SIG-M5 treated with dmso at 0.1 percent for 504 hours (cell line): ENCODE measurements at regions not wholly inside any gene's neighbourhood (a gene's known extent, or its start where the extent isn't known, plus 50 kb on each side); places are given as distances from the start of the nearest gene placed in this dataset.

Source experiments
- DNase-seq: peaks from one replicate; lab custom pipeline; 2025; ENCODE audit not compliant: unreplicated experiment; lab: John Stamatoyannopoulos, UW

DNA sequence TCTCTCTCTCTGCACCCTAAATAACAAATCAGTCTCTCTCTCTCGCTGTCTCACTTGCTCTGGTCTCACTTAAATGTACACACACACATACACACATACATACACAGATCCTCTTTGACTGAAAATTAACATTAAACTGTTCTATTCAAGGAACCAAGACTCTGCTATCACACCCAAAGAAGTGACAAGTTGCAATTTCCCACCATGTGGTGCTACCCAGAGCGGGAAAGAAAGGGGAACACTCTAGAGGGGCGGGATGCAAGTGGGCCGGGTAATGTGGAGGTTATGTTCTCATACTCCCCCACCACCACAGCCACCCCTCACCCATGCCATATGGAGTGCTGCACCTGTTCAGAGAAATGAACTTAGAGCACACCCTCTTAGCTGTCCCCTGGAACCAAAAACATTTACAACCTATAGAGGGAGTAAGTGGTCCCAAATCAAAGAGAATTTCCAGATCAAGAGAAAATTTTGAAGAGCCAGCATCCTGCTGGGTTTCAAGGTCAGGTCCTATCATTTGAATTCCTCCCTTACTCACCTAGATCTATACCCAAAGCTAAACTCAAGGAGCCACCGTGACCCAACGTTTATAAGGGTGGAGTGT lies 319.4 kb downstream of the BRINP2 start:
- DNase-seq: no peak

DNA sequence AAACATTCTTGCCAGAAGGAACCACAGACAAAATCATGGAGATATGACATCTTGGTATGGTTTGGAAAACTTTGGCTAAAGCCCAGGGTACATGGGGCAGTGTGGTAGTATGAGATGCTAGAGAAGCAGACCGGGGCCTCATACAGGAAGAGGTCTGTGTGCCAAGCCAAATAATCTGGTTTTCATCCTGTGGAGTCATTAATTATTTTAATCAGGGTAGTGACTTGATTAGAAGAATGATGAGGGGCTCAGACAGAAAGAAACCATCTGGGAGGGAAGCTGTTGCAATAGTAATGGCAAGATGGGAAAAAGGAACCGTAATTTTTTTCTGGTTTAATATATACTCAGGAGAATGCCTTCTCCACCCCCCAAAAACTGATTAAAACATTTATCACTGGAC lies 318.0 kb downstream of the BRINP2 start:
- no peak for DNase-seq

DNA sequence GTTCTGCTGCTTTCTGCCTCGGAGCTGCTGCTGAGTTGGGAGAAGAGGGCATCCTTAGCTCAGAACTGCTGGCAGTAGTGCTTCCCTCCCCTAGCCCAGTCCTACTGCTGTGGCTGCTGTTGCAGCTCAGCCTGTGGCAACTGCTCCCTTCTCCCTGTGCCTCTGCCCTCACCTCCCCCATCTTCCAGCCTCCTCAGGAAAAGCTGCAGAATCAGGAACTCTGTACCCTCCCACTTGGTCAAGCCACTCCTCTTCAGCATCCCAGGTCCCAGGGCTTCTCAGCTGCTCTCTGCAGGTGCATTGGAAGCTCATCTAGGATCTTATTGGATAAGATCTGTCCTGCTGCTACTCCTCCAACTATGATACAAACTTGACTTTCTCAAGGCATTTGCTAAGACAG lies 316.7 kb downstream of the BRINP2 start:
- DNase-seq: no peak

DNA sequence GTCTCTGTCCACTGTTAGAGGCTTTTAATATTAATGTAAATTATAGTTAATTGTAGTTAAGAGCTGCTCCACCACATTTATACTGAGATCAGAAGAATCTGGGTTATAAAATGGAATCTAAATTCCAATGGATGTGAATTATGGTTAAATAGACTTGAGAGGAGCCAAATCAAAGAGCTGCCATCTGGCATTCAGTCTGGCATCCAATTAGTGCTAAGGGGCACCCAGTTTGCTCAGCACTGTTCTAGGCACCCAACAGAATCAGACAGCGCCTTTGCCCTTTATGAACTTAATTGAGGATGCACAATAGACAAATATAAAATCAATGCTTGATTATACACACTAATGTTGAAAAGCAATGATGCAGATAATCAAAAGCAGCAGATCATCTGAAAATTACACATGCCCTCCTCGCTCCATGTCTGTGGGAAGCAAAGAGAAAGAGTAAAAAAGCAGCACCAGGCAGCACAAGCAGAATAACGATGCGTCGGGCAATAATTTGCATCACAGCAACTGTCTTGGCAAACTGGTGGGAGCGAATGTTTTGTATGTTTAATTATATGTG lies 310.1 kb downstream of the BRINP2 start:
- DNase-seq: no peak

DNA sequence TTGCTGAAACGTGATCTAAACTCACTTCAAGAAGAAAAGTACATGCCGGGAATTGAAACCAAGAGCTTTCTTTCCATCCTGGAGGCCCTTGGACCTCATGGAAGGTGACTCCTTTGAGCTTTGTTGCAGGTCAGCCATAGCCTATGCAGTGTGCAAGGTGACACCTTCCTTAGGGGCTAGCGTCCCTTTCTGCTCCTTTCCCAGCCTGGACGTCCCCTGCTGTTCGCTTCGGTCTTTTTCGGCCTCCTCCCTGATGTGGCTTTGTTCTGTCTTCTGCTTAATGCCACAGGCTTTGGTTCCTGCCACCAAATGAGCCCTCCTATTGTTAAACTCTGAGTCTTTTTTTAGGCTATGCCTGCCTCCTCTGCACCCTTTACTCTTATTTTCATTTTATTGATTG lies 308.8 kb downstream of the BRINP2 start:
- no peak for DNase-seq

DNA sequence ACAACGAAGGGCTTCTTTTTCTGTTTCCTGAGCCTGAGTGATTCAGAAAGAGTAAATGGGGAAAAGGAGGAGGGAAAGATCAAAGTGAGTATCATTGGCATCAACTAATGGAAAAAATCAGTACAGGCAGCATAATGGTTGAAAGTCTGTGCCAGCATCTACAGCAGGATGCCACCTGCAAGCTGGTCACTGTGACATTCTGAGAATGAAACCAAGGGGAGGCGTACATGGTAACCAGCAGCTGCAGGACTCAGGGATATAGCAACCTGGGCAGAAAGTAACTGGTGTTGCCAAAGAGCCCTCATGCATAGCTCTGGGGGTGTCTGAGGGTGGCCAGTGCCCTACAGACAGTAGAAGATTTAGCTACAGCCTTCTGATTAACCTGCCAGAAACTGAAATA lies 305.9 kb downstream of the BRINP2 start:
- DNase-seq: no peak

DNA sequence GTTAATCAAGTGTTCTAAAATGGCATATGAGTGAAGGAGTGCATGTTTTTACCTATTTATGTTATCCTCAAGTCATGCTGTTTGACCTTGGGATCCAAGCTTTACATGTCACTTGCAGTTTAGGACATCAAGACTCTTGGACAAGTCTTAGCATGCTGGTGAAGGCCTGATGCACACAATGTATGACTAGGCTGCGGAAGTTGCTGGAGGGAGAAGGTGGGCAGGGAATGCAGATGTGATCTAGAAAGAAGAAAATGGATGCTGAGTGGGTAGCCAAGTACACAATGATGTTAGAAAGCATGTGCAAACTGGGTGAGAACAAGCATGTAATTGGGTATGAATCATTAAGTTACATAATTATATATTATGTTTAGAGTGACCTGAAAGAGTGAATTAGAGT lies 301.8 kb downstream of the BRINP2 start:
- DNase-seq: no peak

DNA sequence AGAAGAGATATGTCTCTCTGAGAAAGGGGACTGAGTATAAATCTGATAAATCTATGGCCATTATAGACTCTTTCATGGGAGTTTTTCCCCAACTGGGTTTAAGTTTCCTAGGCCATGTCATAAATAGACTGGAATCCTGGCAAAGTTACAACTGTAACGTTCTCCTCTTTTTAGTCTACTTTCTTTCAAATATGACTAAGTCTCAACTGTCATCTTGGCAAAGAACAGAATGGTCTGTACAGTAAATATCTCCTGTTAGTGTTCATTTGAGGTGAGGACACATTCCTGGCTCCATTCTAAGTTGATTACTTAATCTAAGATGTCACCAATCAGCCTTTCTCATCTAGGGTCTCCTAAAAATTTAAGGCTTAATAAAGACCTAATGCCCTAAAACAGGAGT lies 300.5 kb downstream of the BRINP2 start:
- no peak for DNase-seq

DNA sequence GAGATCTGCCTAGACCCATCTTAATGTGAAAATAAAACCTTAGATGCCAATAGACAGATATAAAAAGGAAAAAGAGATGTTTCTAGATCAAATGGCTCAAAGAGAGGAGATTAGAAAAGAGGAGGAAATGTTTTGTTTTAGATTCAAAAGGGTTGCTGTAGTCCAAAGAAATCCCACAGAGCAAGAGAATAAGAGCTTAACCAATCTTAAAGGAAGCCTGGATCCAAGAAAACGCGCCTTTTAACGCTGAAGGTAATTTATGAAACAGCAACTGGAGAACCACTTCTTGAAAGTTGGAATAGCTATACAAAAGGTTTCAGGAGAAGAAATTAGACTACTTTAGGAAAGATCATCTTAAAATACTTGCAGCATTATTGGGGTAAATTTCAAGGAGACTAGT lies 298.8 kb downstream of the BRINP2 start:
- DNase-seq: no peak

DNA sequence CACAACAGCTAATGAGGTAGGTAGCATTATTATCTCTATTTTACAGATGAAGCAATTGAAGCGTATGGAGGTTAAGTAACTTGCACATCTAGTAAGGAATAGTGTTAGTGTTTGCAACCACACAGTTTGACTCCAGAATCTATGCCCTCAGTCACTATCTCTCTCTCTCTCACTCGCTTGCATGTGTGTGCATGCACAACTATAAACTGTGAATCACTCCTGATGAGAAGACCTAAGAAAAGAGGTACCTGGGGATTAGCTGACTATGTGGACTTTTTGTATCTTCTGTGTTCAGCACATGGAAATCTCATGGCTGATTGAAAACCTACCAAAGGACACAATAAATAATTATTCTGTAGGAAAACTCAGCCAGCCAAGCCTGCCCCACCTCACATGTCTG lies 295.5 kb downstream of the BRINP2 start:
- no peak for DNase-seq

DNA sequence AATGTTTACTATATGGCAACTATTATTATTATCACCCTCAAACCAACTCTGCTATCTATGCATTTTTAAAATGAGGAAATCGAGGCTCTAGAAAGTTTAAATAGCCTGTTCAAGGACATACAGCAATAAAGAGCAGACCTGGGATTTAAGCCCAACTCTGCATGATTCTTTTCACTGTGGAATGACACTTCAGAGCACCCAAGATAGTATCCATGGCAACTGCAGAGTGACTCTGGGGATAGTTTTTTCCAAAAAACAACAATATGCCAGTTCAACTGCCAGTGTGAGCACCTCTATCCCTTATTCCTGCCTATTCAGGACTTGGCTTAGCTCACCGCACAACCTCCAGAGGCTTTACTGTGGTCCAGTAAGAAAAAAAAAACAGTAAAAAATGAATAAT lies 293.9 kb downstream of the BRINP2 start:
- DNase-seq: no peak

DNA sequence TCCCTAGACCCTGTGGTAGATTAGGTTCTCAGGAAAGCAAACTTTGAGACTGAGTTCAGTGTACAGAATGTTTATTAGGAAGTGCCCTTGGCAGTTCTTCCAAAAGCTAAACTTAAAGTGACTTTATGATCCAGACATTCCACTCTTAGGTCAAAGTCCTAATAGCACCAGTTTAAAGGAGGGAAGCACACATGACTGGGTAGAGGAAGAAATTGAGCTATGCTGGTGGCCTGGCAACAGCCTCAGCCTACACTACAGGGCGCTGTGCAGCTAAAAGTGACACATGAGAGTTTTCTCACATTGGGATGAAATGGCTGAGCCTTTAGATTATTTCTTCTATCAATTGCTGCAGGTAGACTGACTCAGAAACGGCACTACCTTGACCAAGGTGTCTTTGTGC lies 280.4 kb downstream of the BRINP2 start:
- no peak for DNase-seq

DNA sequence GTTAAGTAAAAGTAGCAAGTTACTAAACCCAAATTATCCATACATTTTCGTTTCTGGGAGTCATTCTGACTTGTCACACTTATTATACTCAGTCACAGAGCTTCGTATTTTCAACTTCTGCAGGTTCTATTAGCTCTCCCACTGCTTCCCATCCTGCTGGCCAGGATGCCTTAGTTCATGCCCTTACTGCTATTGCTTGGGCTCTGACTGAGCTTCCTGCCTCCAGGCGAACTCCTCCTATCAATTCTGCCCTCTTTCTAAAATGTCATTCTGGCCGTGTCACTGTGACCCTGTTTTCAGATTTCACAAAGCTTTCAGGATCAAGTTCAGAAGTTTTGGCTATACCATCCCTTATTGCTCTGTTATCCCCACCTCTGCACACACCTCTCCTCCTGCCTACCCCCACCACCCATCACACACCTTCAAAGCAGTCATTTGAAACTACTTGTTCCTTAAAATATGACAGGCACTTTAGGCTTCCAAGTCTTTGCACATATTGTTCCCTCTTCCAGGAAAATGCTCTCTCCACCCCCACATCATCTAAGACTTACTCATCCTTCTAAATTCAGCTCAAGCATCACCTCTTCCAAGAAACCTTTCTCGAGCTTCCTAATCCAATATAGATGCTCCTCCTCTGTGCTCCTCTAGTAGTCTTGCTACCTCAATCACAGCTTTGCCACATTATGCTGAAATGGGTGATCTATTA lies 278.0 kb downstream of the BRINP2 start:
- no peak for DNase-seq

DNA sequence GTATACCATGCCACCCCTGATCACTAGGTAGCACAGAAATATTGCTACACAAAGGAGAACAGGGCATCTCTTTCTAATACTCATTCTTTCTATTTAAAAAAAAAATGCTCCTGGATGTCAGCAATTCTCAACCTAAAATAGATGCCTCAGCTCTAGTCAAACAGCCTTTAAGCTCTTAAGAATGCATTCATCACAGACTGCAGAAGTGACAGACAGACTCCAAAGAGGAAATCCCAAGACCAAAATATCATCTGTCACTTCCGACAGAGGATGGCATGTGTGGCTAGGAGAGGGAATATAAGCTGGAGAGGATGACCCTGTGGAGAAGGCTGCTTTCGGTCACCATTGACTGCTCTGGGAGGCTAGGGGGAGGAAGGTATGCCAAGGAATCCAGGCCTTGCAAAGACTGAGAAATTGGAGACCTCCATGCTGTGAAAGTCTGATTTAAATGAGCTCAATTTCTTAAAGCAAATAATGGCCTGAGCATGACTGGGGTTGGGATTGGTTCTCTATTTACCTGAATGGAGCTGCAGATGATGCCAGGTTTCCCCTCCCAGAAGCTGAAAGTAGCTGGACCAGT lies 277.4 kb downstream of the BRINP2 start:
- no peak for DNase-seq

DNA sequence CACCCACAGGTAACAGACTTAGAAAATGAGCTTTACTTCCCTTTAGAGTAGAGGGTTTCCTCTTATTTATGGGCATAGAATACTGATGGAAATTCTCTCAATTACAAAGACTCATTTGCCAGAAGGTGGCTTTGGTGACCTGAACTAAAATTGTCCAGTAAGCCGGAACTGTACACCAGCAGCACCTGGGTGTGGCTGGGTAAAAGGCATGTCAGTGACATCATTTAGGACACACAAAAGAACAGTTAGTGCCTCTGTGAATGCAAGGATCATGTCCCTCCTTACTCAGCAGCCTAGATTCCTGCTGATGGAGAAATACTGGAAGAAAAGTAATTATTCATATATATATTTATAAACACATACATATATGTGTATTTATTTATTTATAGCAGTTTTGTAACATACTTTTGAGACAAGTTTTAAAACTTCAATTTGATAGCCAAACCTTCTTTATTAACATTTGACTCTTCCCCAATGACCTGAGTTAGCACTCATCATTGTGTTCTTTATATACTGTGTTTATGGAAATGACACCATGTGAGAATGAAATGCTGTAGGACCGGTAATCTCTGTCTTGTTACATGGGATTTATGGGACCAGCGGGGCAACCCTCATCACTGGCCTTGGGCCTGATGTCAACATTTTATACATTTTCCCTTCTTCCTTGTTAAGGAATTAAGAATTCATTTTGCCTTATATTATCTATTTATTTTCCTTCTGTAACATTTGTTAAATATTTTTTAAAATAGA lies 274.4 kb downstream of the BRINP2 start:
- DNase-seq: no peak

DNA sequence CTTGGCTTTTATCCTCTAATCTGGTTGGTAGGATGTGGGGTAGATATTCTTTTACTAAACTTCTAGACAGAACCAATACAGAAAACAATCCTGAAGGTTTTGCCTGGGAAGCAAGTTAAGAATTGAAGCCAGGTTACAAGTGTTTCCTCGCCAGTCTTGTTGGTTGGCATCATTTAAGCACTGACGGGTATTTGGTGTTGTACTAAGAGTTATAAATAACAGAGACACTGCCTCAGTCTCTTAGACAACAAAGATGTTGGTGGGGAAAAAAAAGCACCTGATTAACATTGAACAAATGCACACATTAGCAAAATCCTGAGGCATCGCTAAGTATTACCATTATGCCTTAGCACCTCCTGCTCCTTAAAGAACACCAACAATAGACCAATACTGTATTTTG lies 272.2 kb downstream of the BRINP2 start:
- no peak for DNase-seq

DNA sequence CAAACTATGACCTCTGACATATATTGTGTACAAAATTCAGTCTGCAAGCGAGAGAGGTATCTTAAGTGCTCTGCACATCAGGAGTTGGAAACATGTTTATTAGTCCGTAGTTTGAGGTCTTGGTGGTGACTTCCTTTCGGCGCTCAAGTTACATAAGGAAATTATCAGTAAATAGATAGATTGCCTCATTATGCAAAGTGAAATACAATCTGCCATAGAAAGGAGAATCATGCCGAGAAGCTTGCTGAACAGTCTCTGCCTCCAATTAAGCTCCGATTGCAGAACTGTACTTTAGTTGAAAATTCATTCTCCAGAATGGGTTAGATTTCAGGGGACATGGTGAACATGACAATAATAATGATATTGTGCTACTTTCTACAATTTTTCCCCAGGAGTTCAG lies 271.8 kb downstream of the BRINP2 start:
- DNase-seq: no peak

DNA sequence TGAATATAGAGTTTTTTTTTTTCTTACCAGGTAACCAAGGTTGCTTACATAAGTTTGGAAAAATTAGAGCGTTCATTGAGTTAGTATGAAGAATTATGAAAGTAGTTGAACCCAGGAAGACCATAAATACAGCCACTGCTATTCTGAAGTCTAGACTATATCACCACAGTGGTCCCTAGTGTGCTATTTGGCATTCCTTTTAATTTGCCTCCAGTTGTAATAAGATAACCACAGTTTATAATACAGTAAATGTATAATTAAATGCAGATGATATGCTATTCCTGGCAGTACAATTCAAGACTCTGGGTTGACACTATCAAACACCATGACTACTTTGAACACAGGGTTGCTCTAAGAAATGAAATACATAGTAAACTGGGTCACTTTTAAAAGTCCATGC lies 270.5 kb downstream of the BRINP2 start:
- no peak for DNase-seq

DNA sequence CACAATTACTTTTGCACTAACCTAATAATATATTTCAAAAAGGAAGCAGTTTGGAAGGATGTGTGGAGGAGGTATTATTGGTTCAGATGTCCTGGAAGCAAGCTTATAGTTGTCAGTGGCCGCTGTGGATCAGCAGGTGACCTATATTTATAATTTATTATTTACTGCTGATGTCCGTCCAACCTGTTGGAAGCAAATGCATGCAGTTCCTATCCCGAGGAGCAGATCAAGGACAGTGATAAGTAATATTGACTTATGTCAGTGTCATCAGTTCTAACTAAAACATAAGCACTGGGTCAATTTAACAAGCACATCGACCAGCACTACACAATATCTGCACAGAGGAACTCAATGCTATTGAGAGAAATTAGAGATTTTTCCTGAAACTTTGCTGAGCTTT lies 270.1 kb downstream of the BRINP2 start:
- DNase-seq: no peak

DNA sequence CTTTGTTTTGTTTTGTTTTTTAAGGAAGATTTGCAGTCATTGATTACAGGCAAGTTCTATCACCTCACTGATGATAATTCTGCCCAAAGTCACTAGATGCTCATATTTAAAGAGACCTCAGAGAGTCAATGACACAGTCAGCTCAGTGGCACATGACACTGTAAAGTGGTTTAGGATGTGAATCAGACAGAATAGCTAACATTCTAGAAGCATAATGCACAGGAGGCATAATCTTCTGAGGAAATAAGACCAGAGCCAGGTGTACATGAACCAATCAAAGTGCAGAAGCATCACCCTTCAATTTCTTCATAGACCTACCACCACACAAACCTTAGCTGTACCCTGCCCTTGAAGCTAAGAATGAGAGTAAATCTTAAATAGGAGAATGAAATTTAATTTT lies 268.5 kb downstream of the BRINP2 start:
- no peak for DNase-seq

DNA sequence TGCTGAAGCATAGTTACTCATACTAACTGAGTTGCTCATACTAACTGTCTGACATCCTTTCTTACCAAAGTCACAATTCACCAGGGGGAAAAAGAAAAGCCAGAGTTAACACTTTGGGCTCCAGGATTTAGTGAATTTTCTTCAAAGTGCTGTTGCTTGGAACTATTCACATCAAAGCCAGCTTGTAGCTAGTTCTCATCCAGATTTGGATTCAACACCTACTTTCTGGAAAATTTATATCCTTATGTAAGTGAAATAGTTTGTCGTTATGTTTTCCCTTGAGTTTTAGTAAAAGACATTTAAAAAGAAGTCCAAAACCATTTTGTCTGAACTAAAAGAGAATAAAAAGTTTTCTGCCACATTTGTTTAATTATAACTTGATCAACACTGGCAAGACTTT lies 264.6 kb downstream of the BRINP2 start:
- no peak for DNase-seq

DNA sequence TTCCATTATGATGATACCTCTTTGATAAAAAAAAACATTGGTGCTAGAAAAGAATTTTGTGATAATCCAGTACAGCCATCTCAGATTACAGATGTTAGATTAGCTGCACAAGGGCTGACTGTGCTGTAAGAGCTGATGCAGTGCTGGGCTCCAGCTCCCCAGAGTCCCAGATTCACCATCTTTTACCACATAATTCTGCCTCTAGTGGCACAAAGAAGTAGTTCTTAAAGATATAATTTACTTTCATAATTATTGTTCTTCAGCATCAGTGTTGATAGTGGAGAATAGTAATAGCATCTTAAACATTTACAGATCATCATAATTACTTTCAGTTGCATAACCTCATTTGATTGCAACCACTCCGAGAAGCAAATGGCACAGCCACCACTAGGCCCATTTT lies 262.1 kb downstream of the BRINP2 start:
- peak; percentile 13 for DNase-seq
